GM04503 (cell line): ENCODE measurements at regions not wholly inside any gene's neighbourhood (a gene's known extent, or its start where the extent isn't known, plus 50 kb on each side); places are given as distances from the start of the nearest gene placed in this dataset.

Experiments used
- DNase-seq: peaks from one replicate; pipeline ENCODE4 v3.0.0-alpha.2; 2012; ENCODE audit warnings: low read depth

DNA sequence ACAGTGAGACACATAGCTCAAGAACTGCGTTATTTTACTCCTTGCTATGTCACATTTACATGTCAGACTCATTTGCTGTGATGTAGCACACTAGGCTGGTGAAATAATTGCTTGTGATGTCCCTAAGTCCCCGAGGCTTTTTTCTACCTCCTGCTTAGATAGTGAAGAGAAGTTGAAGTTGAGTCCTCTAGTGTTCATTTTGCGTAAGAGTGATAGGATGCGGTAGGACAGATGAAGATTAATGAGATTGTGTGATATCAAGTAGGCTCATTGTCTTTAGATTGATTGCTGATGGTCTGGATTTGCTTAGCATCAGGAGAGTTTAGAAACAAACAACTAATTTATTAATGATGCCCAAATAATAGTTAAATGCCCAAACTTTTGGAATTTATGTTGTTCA, 173.6 kb upstream of the NUDT6 start:
- DNase-seq, result no peak

DNA sequence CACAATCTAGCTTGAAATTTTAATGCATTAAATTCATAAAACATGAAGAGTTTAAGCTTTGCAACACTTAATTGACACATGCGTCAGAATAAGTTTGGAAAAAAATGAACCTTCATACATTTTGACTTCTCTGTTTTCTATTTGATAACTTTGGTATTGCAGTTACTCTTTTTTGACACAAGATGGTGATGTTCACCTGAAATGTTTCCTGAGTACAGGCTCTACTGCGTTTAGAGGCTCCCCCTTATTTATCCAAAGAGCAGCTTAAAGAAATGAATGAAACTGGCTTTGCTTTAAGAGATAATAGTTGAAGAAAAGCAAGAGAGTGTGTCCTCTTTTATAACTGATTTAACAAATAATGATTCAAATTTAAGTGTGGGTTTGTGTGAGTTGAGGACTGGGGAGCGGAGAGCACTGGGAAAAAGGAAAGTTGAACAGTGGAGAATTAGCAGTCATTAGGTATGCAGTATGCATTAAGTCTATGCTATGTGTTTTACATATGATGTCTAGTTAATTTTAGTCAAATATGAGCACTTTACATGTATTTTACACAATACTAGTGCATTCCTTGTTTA, 180.6 kb upstream of the NUDT6 start:
- DNase-seq, result no peak

- DNase-seq, result peak; percentile 44
These were observed 182.1 kb upstream of the NUDT6 start for GRCh38 chr4:123104310-123105025.

DNA sequence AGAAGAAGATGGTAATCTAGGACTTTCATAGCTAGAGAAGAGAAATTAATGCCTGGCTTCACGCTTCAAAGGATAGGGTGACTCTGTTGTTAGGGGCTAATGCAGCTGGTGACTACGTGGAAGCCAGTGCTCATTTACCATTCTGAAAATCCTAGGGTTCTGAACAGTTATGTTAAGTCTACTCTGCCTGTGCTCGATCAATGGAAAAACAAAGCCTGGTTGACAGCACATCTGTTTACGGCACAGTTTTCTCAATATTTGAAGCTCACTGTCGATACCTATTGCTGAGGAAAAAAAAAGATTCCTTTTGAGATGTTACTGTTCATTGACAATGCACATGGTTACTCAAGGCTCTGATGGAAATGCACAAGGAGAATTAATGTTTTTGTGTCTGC, 182.6 kb upstream of the NUDT6 start:
- no peak for DNase-seq

DNA sequence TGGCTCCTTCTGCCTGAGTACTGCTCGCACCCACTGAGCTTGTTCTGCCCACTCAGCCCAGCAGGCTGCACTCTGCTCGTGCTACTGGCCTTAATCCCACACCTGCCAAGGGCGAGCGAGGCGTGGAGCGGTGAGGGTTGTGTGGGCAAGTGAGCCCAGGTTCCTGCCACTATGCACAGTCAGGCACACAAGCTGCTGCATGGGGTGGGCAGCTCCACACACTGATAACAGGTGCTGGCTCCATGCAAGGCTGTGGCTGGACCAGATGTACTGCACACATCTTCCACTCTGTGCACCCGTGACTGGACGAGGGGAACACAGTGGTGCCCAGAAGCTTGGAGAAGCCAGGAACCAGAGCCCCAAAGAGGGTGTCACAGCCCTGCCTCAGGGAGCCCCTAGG, 184.3 kb upstream of the NUDT6 start:
- DNase-seq, result no peak

GRCh38 chr4:123107444-123108252, 185.3 kb upstream of the NUDT6 start:
- no peak for DNase-seq

GRCh38 chr4:123109139-123109538, 186.7 kb upstream of the NUDT6 start:
- no peak for DNase-seq

DNA sequence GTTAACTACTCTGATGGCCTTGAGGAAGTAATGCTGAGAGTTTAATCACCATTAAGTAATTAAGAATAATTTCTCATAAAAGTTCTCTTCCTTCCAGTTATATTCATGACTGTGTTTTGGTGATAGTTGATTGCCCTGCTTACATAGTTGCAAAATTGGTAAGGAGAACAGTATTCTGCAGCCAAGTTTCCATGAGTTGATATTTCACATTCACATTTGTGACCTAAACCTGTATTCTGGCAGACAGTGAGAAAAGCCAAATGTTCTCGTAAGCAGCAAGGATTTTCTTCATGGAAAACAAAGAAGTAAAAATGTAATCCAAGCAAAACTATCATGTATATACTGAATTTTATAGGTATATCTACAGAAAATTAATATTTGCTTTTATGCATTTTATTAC, 187.8 kb upstream of the NUDT6 start:
- DNase-seq, result no peak

DNA sequence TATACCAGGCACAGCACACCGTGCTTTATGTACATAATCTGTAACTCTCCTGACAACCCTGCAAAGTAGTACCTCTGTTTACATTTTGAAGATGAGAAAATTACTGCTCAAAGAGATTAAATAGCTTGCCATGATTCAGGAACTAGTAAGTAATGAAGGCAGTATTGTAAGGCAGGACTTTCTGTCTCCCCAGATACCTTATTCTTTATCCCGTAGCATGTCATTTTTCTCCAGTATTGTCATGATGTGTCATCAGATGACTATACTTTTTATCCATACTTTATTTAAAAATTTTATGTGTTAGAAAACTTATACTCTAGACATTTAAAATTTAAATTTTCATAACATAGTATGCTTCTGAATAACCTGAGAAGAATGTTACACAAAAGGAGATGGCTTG, 188.3 kb upstream of the NUDT6 start:
- no peak for DNase-seq

DNA sequence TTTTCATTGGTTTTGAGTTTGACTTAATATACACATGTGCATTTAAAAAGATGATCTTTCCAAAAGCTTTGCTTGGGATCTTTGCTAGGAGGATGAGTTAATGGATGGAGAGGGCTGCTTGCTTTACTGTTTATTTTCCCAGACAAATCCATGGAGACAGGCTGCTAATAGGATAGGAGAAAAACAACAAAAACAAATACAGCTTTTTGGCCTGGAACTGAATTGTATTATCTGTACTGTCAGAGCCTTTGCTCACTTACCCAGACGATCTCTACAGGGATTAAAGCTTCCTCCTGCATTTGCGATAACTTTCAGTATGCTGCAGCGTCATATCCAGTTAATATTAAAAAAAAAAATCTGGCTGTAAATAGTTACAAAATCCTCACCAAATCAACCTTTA, 190.8 kb upstream of the NUDT6 start:
- DNase-seq, result no peak

DNA sequence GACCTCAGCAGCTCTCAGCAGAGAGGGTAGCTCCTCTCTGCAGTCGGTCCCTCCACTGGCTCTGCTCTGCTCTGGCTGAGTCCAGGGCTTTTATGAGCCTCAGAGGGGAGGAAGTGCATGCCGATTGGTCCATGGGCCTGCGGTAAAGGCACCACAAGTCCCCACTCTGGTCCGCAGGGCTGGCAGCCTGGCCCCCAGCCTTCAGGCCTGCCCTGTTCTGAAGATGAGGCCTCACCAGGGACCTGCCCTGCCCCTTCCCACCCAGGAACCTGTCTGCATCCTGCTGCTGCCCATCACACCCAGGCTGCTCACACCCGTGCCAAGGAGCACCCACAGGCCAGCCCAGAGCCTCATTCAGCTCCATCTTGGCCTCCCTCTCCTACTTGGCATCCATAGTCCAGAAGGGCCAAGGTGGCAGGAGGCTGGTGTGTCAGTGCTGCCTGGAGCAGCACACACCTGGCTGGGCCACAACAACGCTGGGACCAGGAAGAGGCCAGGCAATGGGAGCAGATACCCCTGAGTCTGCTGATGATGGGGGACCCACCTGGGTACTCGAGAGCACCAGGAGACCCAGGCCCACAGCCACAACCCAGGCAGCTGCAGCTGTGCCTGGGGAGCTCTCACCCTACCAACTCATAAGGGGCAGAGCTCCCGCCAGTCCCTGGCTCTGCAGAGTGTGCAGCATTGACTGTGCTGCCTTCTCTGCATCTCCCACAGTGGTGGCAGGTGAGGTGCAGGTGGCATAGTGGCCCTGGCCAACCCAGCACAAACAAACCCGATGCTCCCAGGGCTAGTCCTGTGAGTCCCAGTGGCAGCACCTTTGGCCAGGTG, 191.9 kb upstream of the NUDT6 start:
- DNase-seq, result no peak

GRCh38 chr4:123114915-123115756, 192.7 kb upstream of the NUDT6 start:
- DNase-seq, result no peak

- no peak for DNase-seq
These were observed 194.0 kb upstream of the NUDT6 start for GRCh38 chr4:123116412-123116811.

- no peak for DNase-seq
These were observed 198.1 kb upstream of the NUDT6 start for GRCh38 chr4:123120473-123120872.

DNA sequence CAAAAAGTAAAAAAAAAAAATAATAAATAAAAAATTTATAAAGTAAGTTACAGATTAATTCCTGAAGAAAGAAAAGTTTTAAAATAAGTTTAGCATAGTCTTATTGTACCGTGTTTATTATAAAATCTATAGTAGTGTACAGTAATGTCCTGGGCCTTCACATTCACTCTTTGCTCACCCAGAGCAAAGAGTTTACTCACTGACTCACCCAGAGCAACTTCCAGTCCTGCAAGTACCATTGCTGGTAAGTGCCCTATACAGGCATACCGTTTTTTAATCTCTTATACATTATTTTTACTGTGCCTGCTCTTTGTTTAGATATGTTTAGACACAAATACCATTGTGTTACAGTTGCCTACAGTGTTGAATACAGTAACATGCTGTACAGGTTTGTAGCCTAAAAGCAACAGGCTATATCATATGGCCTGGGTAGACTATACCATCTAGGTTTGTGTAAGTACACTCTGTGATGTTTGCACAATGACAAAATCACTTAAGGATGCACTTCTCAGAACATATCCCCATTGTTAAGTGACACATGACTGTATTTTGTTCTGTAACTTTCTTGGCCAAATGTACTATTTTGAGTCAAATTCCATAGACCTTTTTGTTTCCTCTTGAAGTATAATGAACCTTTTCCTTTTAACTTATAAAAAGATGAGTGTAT, 199.0 kb upstream of the NUDT6 start:
- DNase-seq, result no peak

- no peak for DNase-seq
These were observed 203.1 kb upstream of the NUDT6 start for GRCh38 chr4:123125477-123125876.

GRCh38 chr4:123127218-123127617, 204.8 kb upstream of the NUDT6 start:
- no peak for DNase-seq

- no peak for DNase-seq
These were observed 205.5 kb upstream of the NUDT6 start for GRCh38 chr4:123127875-123128274.

DNA sequence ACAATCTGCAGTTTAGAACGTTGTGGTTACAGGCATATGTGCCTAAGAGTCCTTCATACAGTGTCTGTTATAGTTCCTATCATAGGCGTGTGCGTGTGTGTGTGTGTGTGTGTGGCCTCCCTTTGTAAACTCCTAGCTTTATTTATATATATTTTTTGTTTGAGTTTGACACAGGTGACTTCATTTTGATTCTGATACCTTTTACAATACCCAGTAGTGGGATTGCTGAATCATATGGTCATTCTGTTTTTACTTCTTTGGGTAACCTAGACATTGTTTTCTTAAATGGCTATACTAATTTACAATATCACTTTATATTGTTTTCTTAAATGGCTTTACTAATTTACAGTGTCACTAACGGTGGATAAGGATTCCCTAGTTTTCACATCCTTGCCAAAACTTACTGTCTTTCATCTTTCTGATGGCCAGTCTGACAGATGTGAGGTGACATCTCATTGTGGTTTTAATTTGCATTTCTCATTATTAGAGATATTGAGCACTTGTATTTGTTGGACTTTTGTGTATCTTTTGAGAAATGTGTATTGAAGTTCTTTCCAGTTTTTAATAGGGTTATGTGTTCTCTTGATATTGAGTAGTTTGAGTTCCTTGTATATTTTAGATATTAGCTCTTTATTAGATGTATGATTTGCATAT, 211.1 kb upstream of the NUDT6 start:
- no peak for DNase-seq

GRCh38 chr4:123144616-123145015, 222.2 kb upstream of the NUDT6 start:
- DNase-seq, result no peak
